Fibroblast of skin of left quadriceps (primary cell): ENCODE measurements at regions not wholly inside any gene's neighbourhood (a gene's known extent, or its start where the extent isn't known, plus 50 kb on each side); places are given as distances from the start of the nearest gene placed in this dataset.

ENCODE experiments used
- DNase-seq, 2 experiments: peaks; one replicate each; pipeline ENCODE4 v3.0.0-alpha.2; 2013; ENCODE audit warnings: low read depth in 2 of 2

- no peak for DNase-seq
Observed at GRCh38 chr7:3233301-3233700, 67.8 kb upstream of the SDK1 start.

GRCh38 chr7:3234051-3234450, 67.0 kb upstream of the SDK1 start:
- DNase-seq: no peak

GRCh38 chr7:3234851-3235250, 66.2 kb upstream of the SDK1 start:
- DNase-seq: no peak

GRCh38 chr7:3235322-3235721, 65.7 kb upstream of the SDK1 start:
- no peak for DNase-seq

GRCh38 chr7:3236268-3236667, 64.8 kb upstream of the SDK1 start:
- no peak for DNase-seq

- DNase-seq: no peak
Observed at GRCh38 chr7:3238525-3239210, 62.4 kb upstream of the SDK1 start.

- DNase-seq: no peak
Observed at GRCh38 chr7:3239291-3239691, 61.8 kb upstream of the SDK1 start.

- DNase-seq: no peak
Observed at GRCh38 chr7:3240826-3241430, 60.1 kb upstream of the SDK1 start.

- DNase-seq: no peak
Observed at GRCh38 chr7:3241686-3242258, 59.3 kb upstream of the SDK1 start.

- DNase-seq: no peak
Observed at GRCh38 chr7:3242398-3242972, 58.6 kb upstream of the SDK1 start.

- no peak for DNase-seq
Observed at GRCh38 chr7:3243256-3243655, 57.8 kb upstream of the SDK1 start.

- no peak for DNase-seq
Observed at GRCh38 chr7:3243680-3244079, 57.4 kb upstream of the SDK1 start.

- peak in 1 of 2 experiments; percentile 3 for DNase-seq
Observed at GRCh38 chr7:3244241-3244814, 56.7 kb upstream of the SDK1 start.

GRCh38 chr7:3245077-3245476, 56.0 kb upstream of the SDK1 start:
- no peak for DNase-seq

- no peak for DNase-seq
Observed at GRCh38 chr7:3245721-3246120, 55.3 kb upstream of the SDK1 start.

GRCh38 chr7:3246127-3246526, 54.9 kb upstream of the SDK1 start:
- DNase-seq: no peak

GRCh38 chr7:3246651-3247050, 54.4 kb upstream of the SDK1 start:
- no peak for DNase-seq

GRCh38 chr7:3250725-3251124, 50.3 kb upstream of the SDK1 start:
- no peak for DNase-seq
